ENCODE measurements at regions not wholly inside any gene's neighbourhood (a gene's known extent, or its start where the extent isn't known, plus 50 kb on each side); places are given as distances from the start of the nearest gene placed in this dataset.

DNA sequence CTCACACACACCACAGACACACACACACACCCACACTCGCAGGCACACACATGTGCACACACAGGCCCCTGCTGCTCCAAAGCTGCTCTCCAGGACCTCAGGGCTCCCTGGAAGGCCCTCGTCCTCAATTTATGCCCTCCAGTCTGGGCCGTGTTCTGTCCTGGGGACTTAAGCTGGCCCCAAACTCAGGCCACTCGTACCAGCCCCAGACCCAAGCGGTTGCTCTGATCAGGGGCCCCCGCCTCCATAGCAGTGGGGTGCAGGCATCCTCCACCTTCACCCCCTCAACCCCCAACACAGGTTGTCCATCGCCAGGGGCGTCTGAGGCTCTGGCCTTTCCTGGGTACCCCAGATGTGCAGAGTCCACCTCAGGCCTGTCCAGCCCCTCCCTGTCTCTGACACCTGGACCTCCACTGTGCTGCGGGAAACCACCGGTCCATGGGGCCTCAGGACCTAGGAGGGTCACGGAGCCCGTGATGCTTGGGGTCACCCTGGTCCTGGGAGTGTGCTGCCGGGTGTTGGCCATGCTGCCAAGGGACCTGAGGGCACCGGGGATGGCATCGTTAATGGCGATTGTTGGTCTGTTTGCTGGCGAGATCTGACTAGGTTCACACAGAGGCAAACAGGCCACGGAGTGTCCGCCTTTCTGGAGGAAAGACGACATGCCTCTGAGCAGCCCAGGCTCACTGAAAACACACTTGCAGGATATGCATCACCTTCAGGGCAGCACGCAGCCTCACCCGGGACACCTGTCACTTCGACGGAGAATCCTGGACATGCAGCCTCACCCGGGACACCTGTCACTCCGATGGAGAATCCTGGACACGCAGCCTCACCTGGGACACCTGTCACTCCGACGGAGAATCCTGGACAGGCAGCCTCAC is 155.6 kb downstream of the NDUFA10 start:
- DNase-seq (ENCODE audit: extremely low read depth in 1 of 4, low spot score in 3 of 4) (no peak), FAIRE-seq (no peak), ATAC-seq (no peak)
- WGBS (ENCODE audit: insufficient coverage, low coverage, missing lambda C conversion rate), result 22% methylated on average over 22 of the region's 29 CpGs
- in situ Hi-C loops (cut with MboI) (no loop called here), intact Hi-C loops (cut with micrococcal nuclease) (no loop called here)
- ChIA-PET CTCF (ENCODE audit: low intra/inter-chr PET ratio) (no interaction called here), POLR2A (no interaction called here)
- Histone ChIP-seq H3K36me3 (ENCODE audit: control insufficient read depth, insufficient read depth, low read length) (no peaks in the 10 kb centered on the region), H3K79me2 (ENCODE audit: control insufficient read depth, insufficient read depth, low read length) (no peaks in the 10 kb centered on the region), H3K27ac (ENCODE audit: extremely low read depth, low read depth, low read length) (no peak overlapping the region), H2AFZ (ENCODE audit: low read depth, low read length) (no peak overlapping the region), H4K20me1 (replicated peaks; ENCODE audit: control insufficient read depth, insufficient read depth, low read length) (no peaks in the 10 kb centered on the region), H3K9ac (ENCODE audit: insufficient read depth in 1 of 2, low read depth in 2 of 2, low read length in 2 of 2) (no peak overlapping the region), H3K27me3 (ENCODE audit: control insufficient read depth in 2 of 2, insufficient read depth in 2 of 2, low read length in 2 of 2) (peaks cover 0 to 8% of the 10 kb centered on the region in 2 experiments; a peak in 2 of 5 replicates), H3K4me2 (ENCODE audit: insufficient read depth, low read length) (no peak overlapping the region), H3K9me3 (replicated peaks; ENCODE audit: control insufficient read depth, insufficient read depth, low read depth, low read length) (peaks cover 5% of the 10 kb centered on the region; the same call in 1 of the 2 replicates), H3K9me1 (ENCODE audit: control insufficient read depth, insufficient read depth, low read length) (no peaks in the 10 kb centered on the region), H3K4me1 (replicated peaks in 1 of 2; ENCODE audit: control insufficient read depth in 2 of 2, insufficient read depth in 2 of 2, low read length in 2 of 2) (0 out of 5 replicates have a peak, but pooled peaks cover 0 to 1% of the 10 kb centered on the region in 2 experiments), H3K4me3 (no peak overlapping the region)
- no TSS peak for BruUV-seq (replicated peaks)
- TF ChIP-seq ZNF324 (CRISPR knock-in tag; IDR thresholded peaks at IDR 0.05) (no peak), ZSCAN32 (CRISPR knock-in tag; IDR thresholded peaks at IDR 0.05) (no peak), PHTF2 (CRISPR knock-in tag; IDR thresholded peaks at IDR 0.05) (no peak)

- in situ Hi-C loops (cut with MboI), result no loop called here
- no peak for FAIRE-seq
Observed at GRCh38 chr2:239868556-239869181, 156.5 kb downstream of the NDUFA10 start.

More at GRCh38 chr2:239868556-239869181, 156.5 kb downstream of the NDUFA10 start:
- ChIA-PET POLR2A (no interaction called here), CTCF (ENCODE audit: low intra/inter-chr PET ratio) (no interaction called here)
- Histone ChIP-seq H3K27ac (ENCODE audit: extremely low read depth, low read depth, low read length) (no peak overlapping the region), H3K9ac (ENCODE audit: insufficient read depth in 1 of 2, low read depth in 2 of 2, low read length in 2 of 2) (no peak overlapping the region), H4K20me1 (replicated peaks; ENCODE audit: control insufficient read depth, insufficient read depth, low read length) (no peaks in the 10 kb centered on the region), H3K4me3 (no peak overlapping the region), H3K4me1 (replicated peaks in 1 of 2; ENCODE audit: control insufficient read depth in 2 of 2, insufficient read depth in 2 of 2, low read length in 2 of 2) (no peaks in the 10 kb centered on the region), H3K27me3 (ENCODE audit: control insufficient read depth in 2 of 2, insufficient read depth in 2 of 2, low read length in 2 of 2) (no peaks in the 10 kb centered on the region; a peak in 1 of 5 replicates), H2AFZ (ENCODE audit: low read depth, low read length) (no peak overlapping the region), H3K36me3 (ENCODE audit: control insufficient read depth, insufficient read depth, low read length) (no peaks in the 10 kb centered on the region), H3K9me3 (replicated peaks; ENCODE audit: control insufficient read depth, insufficient read depth, low read depth, low read length) (peaks cover 5% of the 10 kb centered on the region; the same call in 1 of the 2 replicates), H3K9me1 (ENCODE audit: control insufficient read depth, insufficient read depth, low read length) (no peaks in the 10 kb centered on the region), H3K79me2 (ENCODE audit: control insufficient read depth, insufficient read depth, low read length) (no peaks in the 10 kb centered on the region), H3K4me2 (ENCODE audit: insufficient read depth, low read length) (no peak overlapping the region)
- BruUV-seq (replicated peaks), result no TSS peak
- DNase-seq (ENCODE audit: extremely low read depth in 1 of 4, low spot score in 3 of 4), result no peak
- intact Hi-C loops (cut with micrococcal nuclease), result no loop called here
- TF ChIP-seq TARDBP (IDR thresholded peaks at IDR 0.05), result no peak
- TF ChIP-seq, protein P1, sequence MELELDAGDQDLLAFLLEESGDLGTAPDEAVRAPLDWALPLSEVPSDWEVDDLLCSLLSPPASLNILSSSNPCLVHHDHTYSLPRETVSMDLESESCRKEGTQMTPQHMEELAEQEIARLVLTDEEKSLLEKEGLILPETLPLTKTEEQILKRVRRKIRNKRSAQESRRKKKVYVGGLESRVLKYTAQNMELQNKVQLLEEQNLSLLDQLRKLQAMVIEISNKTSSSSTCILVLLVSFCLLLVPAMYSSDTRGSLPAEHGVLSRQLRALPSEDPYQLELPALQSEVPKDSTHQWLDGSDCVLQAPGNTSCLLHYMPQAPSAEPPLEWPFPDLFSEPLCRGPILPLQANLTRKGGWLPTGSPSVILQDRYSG (tag; conservative IDR thresholded peaks at IDR 0.05; ENCODE audit: low read depth), result no peak
- WGBS (ENCODE audit: insufficient coverage, low coverage, missing lambda C conversion rate), result 14% methylated on average over 4 of the region's 4 CpGs
- ATAC-seq, result no peak
